COLO829 (cell line): ENCODE measurements at regions not wholly inside any gene's neighbourhood (a gene's known extent, or its start where the extent isn't known, plus 50 kb on each side); places are given as distances from the start of the nearest gene placed in this dataset.

Source experiments
- DNase-seq: peaks from one replicate; pipeline ENCODE4 v3.0.0; 2012; ENCODE audit warnings: low spot score

- DNase-seq = no peak
Observed at GRCh38 chr7:130897515-130898419, 163.8 kb upstream of the KLF14 start.

- DNase-seq = no peak
Observed at GRCh38 chr7:130899071-130899560, 165.1 kb upstream of the KLF14 start.

GRCh38 chr7:130899638-130900401, 165.8 kb upstream of the KLF14 start:
- no peak for DNase-seq

GRCh38 chr7:130900471-130901076, 166.6 kb upstream of the KLF14 start:
- DNase-seq = no peak

- DNase-seq = peak; percentile 95
Observed at GRCh38 chr7:130901209-130901783, 167.3 kb upstream of the KLF14 start.

- no peak for DNase-seq
Observed at GRCh38 chr7:130902755-130903357, 168.8 kb upstream of the KLF14 start.

- DNase-seq = peak; percentile 90
Observed at GRCh38 chr7:130903358-130903974, 169.5 kb upstream of the KLF14 start.

- peak; percentile 92 for DNase-seq
Observed at GRCh38 chr7:130904031-130904757, 170.2 kb upstream of the KLF14 start.

GRCh38 chr7:130904792-130905191, 170.8 kb upstream of the KLF14 start:
- no peak for DNase-seq

- no peak for DNase-seq
Observed at GRCh38 chr7:130906575-130906974, 172.6 kb upstream of the KLF14 start.

GRCh38 chr7:130907439-130907838, 173.4 kb upstream of the KLF14 start:
- DNase-seq = no peak

- DNase-seq = no peak
Observed at GRCh38 chr7:130908345-130909160, 174.5 kb upstream of the KLF14 start.

- no peak for DNase-seq
Observed at GRCh38 chr7:130909161-130909836, 175.3 kb upstream of the KLF14 start.

GRCh38 chr7:130909881-130910672, 176.1 kb upstream of the KLF14 start:
- DNase-seq = no peak

- DNase-seq = no peak
Observed at GRCh38 chr7:130910949-130911944, 177.2 kb upstream of the KLF14 start.

- no peak for DNase-seq
Observed at GRCh38 chr7:130912082-130912861, 178.3 kb upstream of the KLF14 start.
